Nucleus accumbens (tissue), 56 donors: ENCODE measurements at regions not wholly inside any gene's neighbourhood (a gene's known extent, or its start where the extent isn't known, plus 50 kb on each side); places are given as distances from the start of the nearest gene placed in this dataset.
A peak's percentile ranks its signal among the peaks of the same experiment; 100 is the strongest.

Source experiments
- DNase-seq, 56 donors: peaks; one replicate each; lab custom pipeline; 2025; lab: John Stamatoyannopoulos, UW

DNA sequence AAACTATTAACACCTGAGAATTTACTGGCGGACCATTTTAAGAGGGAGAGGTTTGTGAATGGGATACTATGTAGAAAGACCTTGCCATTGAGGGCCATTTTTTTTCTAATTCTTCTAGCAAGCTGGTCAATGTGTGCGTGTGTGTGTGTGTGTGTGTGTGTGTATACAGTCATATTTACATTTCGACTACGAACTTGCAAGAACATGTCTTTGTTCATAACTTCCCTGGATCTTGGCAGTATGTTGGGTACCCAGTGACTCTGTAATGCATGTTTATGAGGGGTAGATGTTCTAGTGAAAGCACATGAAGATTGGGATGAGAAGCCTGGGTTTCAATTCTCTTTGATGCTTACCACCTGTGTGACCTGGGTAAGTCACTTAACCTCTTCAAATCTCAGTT is 133.6 kb downstream of the UBE2E3 start:
- DNase-seq: no peak

DNA sequence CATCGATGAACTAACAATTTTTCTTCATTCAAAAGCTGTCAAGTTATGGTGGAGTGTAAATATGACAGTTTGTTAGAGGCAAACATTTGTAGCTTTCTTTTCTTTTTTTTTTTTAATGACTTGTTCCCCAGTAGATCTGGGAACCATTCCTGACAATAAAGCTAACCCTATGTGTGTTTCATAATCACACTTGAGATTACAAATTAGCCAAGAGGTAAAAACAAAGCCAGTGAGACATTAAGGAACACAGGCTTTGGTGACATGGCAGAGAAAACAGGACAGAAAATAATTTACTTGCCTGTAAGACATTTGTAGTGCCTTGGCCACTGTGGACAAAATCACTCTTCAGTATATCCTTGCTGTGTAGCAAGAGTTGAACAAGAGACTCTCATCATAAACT is 135.9 kb downstream of the UBE2E3 start:
- no peak for DNase-seq

DNA sequence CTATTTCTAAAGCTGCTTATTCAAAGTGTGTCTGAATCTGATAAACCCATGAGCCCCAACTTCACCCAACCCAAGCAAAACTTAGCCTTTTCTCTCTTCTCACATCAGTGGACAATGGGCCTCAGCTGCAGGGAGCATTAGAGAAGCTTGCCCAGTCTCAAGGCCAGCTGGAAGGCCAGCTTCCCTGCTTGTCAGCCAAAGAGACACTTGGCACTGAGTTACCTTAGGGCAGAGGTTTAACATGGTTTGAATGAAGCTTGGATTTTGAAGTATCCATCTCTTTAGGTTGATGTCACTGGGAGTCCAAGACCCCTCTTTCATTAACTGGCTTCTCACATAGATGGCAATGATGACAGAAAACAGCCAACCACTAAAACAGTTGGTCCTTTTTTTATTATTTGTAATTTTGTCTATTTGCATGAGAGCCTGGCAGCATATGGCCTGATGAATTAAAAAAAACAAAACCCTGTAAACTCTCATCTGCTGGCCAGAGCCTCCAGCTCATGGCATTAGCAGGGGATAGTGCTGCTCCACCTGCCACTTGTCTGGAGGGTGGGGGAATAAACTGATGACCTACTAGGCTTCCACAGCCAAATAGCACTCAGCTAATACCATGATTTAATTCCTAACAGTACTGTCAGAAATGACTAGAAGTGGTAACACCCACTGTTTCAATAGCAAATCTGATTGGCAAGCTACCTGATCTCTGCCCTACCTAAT is 137.0 kb downstream of the UBE2E3 start:
- DNase-seq: no peak

DNA sequence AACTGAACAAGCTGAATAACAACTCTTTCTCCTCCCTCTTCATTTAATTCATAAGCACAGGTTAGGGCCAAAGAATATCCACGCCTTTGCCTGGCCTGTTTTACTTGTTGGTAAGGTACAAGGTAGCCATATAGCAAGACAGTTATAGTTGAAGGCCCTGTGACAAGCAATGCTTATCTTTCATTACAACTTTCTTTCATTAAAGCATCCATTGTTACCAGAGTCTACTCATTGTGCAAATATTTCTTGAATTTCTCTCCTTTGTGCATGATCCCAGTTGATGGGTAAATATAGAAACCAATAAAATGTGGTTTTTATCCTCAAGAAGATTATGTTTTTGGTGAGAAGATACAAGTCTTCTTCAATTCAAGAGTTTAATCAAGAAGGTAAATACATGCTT is 140.2 kb downstream of the UBE2E3 start:
- DNase-seq: no peak

DNA sequence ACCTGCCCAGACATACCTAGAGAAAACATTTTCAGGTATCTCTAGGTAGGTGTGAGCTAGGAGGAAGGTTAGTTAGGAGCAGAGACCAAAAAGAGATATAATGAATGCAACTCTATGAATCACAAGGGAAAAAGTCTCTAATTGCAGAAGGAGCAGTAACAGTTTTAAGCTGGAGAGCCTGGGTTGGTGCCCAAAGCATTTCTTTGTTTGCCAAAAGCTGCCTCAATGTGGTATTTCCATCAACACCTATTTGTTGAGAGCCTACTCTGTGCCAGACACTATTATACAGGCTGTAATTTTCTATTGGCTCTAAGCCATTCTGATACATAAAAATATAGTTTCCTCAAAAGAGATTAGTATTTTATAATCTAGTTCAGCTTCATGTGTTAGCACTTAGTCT is 141.6 kb downstream of the UBE2E3 start:
- no peak for DNase-seq

DNA sequence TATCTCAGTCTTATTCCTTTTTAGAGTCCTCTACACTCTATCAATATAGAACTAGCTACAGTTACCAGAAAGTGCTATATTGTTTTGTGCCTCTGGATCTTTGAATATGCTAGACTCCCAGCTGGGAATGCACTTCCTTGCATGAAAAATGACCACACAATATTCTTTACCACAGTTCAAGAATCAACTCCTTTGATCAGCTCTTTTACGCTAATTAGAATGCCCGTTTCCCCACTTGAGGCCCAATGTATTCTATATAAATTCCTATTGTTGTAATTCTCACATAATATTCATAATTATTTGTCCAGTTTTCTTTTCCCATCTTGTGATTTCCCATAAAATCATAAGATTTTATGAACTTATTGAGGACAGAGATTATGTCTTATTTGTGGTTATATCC is 142.2 kb downstream of the UBE2E3 start:
- DNase-seq: no peak

DNA sequence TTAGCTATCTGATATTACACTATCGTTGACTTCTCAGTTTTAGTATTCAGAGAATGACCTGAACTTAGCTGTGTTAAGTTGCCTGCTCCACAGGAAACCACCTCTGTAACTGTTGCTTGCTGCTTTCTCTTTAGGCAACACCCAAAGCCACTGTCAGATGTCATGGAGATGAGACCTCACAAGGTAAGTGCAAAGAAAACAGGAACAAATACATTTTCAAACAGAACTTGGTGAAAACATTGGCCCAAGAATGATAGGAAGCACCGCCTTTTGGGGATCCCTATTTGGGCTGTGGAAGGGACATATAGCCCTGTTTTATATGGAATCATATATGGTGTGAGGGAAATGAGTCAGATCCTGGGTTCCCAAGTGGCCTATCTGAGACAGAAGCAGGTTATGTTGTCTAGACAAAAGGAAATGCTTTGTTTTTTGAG is 143.4 kb downstream of the UBE2E3 start:
- DNase-seq: no peak

DNA sequence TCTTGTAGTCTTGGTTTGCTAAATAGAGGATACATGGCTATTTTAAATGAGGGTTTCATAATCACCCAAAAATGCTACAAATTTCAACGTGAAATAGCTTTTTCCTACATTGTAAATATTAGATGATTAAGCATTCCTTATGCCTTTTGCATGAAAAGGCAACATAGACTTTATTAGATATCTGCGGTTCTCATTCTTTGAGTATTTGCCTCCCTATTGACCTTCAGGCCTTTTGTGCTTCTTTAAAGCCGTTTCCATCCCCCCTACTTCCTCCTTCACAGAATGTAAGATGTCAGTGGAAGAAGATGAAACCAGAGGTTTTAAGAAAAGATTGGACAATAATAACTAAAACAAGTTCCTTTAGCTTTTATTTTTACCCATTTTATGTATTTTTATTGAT is 144.1 kb downstream of the UBE2E3 start:
- DNase-seq: no peak

DNA sequence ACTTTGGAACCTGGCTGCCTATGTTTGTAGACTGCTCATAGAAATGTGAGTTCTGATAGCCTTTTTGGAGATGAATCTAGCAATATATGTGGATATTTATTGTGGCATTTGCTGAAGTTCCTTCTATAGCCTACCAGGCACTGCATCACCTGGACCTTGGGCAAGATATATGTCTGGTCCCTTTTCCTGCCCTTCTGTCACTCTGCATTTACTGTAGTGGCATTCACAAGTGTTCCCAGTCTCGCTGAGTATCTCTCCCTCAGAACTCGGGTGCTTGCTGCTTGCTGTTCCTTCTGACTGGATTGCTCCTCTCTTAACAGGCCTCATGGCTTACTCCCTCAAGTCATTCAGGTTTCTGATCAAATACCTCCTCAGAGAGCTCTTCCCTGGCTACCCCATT is 145.0 kb downstream of the UBE2E3 start:
- no peak for DNase-seq

DNA sequence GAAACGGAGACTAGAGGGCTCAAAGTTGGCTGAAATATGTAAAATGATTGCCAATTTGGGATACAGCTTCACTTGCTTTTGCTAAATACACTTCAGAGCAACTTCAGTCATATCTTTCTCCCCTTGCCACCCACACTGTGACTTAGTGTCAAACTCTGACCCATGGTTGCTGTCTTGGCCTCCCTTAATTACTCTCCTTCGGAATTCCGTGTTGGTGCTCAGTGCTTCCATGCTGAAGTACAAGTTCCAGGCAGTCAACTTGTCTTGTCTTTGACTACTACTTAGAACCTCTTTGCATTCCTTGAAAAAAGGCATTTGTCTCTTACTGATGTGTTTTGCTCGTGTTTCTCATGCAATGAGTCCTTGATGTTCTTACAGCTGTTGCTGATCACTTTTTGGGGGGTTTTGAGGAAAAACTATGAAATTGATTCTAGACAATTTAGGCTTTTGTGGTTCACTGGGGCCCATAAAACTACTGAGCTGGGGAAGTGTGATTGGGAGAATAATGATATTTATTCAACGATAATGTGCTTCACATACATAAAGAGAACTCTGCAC is 146.0 kb downstream of the UBE2E3 start:
- no peak for DNase-seq

DNA sequence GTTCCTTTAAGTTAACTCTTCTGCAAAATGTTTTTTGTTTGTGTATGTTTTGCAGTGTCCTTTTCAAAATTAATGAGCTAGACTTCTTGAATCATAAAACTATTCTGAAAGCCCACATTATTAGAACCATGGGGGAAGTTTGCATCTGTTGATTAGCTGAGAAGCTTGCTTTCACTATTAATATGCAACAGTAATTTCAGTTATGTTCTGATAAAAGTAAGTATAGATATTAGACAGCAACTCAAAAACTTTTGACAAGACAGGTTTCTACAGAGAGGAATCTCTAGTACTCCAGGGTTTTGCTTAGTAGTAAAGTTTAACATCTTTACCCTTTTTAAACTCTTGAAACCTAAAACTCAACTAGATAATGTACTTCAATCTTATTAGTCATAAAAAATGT is 147.8 kb downstream of the UBE2E3 start:
- no peak for DNase-seq

DNA sequence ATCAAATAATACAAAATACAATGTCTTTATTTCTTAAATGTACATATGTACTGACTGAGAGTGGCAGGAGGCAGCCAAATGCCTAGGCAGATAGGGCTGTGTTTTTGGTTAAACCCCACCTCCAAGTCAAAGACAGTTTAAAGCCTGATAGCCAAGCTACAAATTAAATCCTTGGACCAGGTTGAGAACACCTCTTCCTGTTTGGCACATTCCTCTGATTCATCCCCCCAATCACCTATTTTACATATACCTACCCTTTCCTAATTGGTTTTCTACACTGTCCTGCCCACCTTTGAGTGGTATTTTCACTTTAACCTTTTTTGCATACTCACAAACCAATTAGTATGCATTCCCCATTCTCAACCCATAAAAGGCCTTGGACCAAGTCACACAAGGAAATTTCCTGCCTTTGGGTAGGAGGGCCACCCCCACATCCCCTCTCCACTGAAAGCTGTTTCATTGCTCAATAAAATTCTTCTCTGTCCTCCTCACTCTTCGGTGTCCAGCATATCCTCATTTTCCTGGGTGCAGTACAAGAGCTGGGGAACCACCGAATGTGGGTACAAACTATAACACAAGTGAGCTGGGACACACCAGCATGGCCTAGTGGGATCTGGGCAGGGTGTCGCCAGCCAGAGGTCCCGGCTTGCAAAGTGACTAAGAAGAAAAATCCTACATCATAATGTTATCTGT is 149.1 kb downstream of the UBE2E3 start:
- no peak for DNase-seq

DNA sequence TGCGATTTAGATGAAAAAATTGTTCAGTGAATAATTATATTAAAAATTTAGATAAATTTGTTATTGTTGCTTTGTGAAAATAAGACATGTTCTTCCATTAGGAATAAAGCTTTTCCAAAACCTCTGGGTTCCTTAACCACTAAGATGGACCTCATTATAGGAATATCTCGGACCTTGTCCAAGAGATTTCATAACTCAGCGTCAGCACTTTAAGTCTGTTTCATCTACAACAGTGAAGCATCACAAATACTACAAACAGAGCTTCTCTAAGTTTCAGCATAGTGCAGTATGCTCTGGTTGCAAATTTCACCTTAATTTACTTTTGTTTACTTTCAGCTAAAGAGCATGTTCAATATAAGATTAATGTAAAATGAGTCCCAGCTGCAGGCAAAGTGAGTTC is 150.3 kb downstream of the UBE2E3 start:
- DNase-seq: no peak

DNA sequence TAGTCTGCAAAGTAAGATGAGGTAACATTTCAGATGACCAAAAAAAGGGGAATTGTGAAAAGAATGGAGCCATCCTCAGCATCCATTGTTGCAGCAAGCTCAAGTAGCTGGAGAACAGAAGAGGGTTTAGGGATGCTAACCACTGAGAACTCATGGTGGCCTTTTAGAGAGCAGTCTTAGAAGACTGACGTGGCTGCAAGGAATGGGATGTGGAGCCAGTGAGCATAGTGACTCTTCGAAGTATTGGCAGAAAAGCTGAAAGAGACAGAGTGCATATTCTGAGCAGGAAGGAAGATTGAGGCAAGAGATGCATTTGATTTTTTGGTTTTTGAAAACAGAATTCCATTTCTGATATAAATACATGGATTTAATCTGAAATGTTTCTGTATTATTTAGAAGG is 151.2 kb downstream of the UBE2E3 start:
- DNase-seq: no peak

DNA sequence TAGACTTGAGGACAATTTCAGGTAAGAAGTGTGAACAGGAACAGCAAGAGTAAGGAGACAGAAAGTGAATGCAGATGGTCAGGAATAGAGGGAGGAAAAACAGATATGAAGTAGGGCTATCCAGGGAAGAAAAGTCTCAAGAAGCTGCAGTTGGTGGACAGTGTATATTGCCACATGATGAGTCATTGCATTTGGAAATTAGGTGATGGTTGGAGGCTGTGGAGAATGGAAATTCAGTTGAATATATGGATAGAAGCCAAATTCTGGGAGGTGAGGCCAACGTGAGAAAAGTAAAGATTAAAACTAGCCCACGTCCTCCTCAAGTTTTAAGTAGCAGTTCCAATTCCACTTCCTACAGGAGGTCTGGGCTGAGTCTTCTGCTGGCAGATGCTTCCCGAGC is 158.4 kb downstream of the UBE2E3 start:
- DNase-seq: no peak

DNA sequence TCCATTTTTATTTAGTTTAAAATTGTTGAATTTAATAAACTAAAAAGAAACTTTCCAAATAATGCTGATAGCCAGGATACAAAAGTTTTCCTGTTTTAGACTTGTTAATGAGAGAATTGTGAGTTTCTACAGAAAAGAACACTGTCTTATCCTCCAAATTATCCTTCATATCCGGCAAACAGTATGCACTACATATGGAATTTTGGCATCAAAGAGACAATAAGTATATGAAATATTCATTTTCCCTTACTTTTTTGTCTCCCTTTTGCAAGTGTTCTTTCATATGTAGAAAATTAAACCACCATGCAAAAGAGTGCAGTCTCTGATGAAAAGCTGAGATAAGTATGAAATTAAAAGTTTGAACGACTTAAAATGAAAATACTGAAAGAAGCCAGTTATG is 159.4 kb downstream of the UBE2E3 start:
- no peak for DNase-seq

DNA sequence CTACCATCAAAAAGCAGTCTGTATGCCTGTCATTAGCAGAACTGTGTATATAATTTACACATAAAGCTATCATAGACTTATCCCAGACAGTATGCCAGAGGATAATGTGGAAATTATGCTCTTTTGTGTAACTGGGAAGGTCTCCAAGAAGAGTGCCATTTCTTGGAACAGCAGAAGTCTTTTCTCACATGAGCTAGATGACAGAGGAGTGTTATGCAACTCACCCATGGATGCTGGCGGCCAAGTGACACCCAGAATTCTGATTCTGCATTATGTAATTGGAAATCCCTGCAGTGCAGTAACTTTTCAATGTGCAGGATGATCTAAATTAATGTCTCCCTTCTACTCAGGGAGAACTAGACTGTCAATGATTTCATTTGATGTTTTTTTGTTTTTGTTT is 160.0 kb downstream of the UBE2E3 start:
- DNase-seq: no peak

DNA sequence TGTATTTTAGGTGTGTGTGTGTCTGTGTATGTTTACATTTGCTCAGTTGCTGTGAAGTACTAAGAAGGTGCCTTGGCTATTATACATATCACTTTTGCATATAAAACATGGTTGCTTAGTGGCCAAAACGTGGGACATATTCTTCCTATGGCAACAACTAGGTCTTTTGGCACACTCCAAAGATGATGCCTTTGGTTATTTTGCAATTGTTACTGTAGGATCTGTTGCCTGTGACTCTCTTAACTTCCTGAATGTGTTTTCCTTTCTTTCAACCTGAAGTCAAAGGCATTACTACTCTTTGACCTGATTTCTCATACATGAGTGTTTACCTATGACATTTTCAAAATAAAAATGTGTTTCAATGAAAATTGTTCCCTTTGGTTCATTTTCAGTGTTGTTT is 160.5 kb downstream of the UBE2E3 start:
- no peak for DNase-seq

DNA sequence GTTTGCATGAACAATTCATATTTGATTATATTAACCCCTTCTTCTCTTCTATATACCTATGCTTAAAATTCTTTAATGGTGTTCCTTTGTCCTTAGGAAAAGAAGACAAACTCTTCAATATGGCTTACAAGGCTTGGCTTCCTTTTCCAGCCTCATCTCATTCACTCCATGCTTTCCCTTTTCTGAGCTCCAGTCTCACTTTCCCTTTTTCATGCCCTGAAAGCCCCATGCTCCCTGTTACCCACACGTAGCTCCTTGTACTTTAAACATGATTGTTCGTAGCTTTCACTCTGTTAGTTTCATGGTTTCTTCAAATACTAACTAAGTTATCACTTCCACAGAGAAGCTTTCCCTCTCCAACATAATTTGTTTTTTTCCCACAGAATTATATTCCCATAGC is 161.3 kb downstream of the UBE2E3 start:
- no peak for DNase-seq

DNA sequence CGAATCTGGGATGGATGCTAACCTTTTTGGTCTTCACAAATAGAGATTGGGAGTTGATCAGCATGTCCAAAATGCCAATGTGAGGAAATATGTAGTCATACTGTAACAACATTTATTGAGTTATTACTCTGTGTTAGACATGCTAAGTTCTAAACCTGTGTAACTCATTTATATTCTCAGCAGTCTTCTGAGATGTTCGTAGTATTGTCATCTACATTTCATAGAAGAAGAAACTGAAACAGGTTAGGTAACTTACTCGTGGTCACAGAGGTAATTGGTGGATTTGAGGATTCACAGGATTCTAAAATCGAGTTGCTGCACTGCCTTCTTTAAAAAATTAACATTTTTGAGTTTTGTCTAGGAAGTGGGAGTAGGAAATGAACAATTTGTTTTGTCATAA is 162.1 kb downstream of the UBE2E3 start:
- no peak for DNase-seq

DNA sequence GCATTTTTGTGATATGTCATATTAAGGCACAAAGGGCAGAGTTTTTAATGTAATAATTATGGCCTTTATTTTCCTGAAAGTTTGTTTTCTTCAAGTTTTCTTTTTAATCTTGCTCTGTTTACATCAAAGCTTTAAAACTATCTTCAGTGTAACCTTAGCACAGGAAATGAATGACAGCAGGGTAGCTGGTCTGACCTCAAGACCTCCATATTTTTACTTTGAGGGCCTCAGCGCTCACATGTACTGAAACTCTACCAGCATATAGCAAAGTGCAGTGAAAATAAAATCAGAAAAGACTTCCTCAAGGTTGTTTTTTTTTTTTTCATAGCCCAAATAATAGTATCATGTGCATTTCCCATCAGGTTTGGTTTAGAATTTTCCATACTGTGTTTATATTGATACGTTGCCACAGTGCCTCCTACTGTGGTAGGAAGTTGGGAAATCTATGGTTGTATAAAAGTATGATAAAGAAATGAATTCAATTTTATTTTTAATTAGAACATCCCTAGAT is 163.4 kb downstream of the UBE2E3 start:
- DNase-seq: no peak

DNA sequence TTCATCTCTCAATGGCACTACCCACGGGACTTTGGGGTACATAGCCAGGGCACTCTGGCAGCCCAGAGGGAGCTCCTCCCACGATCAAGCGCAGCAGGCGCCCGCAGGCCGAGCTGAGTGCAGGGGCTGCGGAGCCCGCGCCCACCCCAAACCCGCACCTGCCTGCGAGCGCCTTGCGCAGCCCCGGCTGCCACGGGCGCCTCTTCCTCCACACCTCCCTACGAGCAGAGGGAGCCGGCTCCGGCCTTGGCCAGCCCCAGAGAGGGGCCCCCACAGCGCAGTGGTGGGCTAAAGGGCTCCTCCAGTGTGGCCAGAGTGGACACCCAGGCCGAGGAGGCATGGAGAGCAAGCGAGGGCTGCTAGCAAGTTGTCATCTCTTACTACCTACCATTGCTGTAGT is 165.2 kb downstream of the UBE2E3 start:
- peak in 1 of 56 donors; percentile 0 for DNase-seq
